ENCODE measurements at regions not wholly inside any gene's neighbourhood (a gene's known extent, or its start where the extent isn't known, plus 50 kb on each side); places are given as distances from the start of the nearest gene placed in this dataset.

GRCh38 chr6:135109761-135110160 lies 55.1 kb upstream of the HBS1L start:
- Histone ChIP-seq H3K4me2 (ENCODE audit: low read depth, low read length, poor library complexity, severe bottlenecking) (peak overlapping the region; percentile 47), H3K9me2 (replicated peaks; ENCODE audit: low read depth, low read length) (no peaks in the 10 kb centered on the region), H2AFZ (ENCODE audit: low read length) (no peak overlapping the region), H3K79me2 (ENCODE audit: insufficient read depth, low read length) (no peaks in the 10 kb centered on the region), H3K4me1 (ENCODE audit: insufficient read depth, low read length, poor library complexity, severe bottlenecking) (peaks cover 35% of the 10 kb centered on the region), H3K27me3 (ENCODE audit: insufficient read depth, low read length, poor library complexity, severe bottlenecking) (no peaks in the 10 kb centered on the region), H3K9me3 (ENCODE audit: insufficient read depth, low read depth, low read length) (no peaks in the 10 kb centered on the region), H4K20me1 (ENCODE audit: insufficient read depth, low read length, poor library complexity, severe bottlenecking) (no peaks in the 10 kb centered on the region), H3F3A (ENCODE audit: low read depth) (no peaks in the 10 kb centered on the region), H3K4me3 (ENCODE audit: low read length, poor library complexity, severe bottlenecking) (no peak overlapping the region), H3K36me3 (ENCODE audit: insufficient read depth, low read length) (no peaks in the 10 kb centered on the region), H3K9ac (ENCODE audit: low read depth, low read length, poor library complexity, severe bottlenecking) (no peak overlapping the region)
- no peak for TF ChIP-seq CTCF (conservative IDR thresholded peaks at IDR 0.05; ENCODE audit: low read length)
- TF ChIP-seq EZH2phosphoT487 (IDR thresholded peaks at IDR 0.05; ENCODE audit: borderline replicate concordance), result no peak

GRCh38 chr6:135108692-135109091 lies 54.1 kb upstream of the HBS1L start:
- H3K36me3 ChIP-seq (ENCODE audit: insufficient read depth, low read length), result no peaks in the 10 kb centered on the region
- H4K20me1 ChIP-seq (ENCODE audit: insufficient read depth, low read length, poor library complexity, severe bottlenecking), result no peaks in the 10 kb centered on the region
- H2AFZ ChIP-seq (ENCODE audit: low read length), result no peak overlapping the region
- peaks cover 36% of the 10 kb centered on the region for H3K4me1 ChIP-seq (ENCODE audit: insufficient read depth, low read length, poor library complexity, severe bottlenecking)
- no peak overlapping the region for H3K4me3 ChIP-seq (ENCODE audit: low read length, poor library complexity, severe bottlenecking)
- no peaks in the 10 kb centered on the region for H3K9me3 ChIP-seq (ENCODE audit: insufficient read depth, low read depth, low read length)
- H3K79me2 ChIP-seq (ENCODE audit: insufficient read depth, low read length), result no peaks in the 10 kb centered on the region
- no peaks in the 10 kb centered on the region for H3K9me2 ChIP-seq (replicated peaks; ENCODE audit: low read depth, low read length)
- no peak for TF ChIP-seq CTCF (conservative IDR thresholded peaks at IDR 0.05; ENCODE audit: low read length)
- no peak for TF ChIP-seq EZH2phosphoT487 (IDR thresholded peaks at IDR 0.05; ENCODE audit: borderline replicate concordance)
- no peaks in the 10 kb centered on the region for H3K27me3 ChIP-seq (ENCODE audit: insufficient read depth, low read length, poor library complexity, severe bottlenecking)
- no peak overlapping the region for H3K4me2 ChIP-seq (ENCODE audit: low read depth, low read length, poor library complexity, severe bottlenecking)
- no peak overlapping the region for H3K9ac ChIP-seq (ENCODE audit: low read depth, low read length, poor library complexity, severe bottlenecking)
- H3F3A ChIP-seq (ENCODE audit: low read depth), result no peaks in the 10 kb centered on the region

- H3K4me1 ChIP-seq (ENCODE audit: insufficient read depth, low read length, poor library complexity, severe bottlenecking), result peaks cover 51% of the 10 kb centered on the region
- no peak overlapping the region for H3K9ac ChIP-seq (ENCODE audit: low read depth, low read length, poor library complexity, severe bottlenecking)
- H3K36me3 ChIP-seq (ENCODE audit: insufficient read depth, low read length), result no peaks in the 10 kb centered on the region
- H3K79me2 ChIP-seq (ENCODE audit: insufficient read depth, low read length), result no peaks in the 10 kb centered on the region
- TF ChIP-seq CTCF (conservative IDR thresholded peaks at IDR 0.05; ENCODE audit: low read length) (no peak), EZH2phosphoT487 (IDR thresholded peaks at IDR 0.05; ENCODE audit: borderline replicate concordance) (no peak)
- H3K4me3 ChIP-seq (ENCODE audit: low read length, poor library complexity, severe bottlenecking), result no peak overlapping the region
- H4K20me1 ChIP-seq (ENCODE audit: insufficient read depth, low read length, poor library complexity, severe bottlenecking), result no peaks in the 10 kb centered on the region
- no peaks in the 10 kb centered on the region for H3K9me3 ChIP-seq (ENCODE audit: insufficient read depth, low read depth, low read length)
- no peaks in the 10 kb centered on the region for H3K9me2 ChIP-seq (replicated peaks; ENCODE audit: low read depth, low read length)
- no peak overlapping the region for H2AFZ ChIP-seq (ENCODE audit: low read length)
- H3K27me3 ChIP-seq (ENCODE audit: insufficient read depth, low read length, poor library complexity, severe bottlenecking), result no peaks in the 10 kb centered on the region
- no peak overlapping the region for H3K4me2 ChIP-seq (ENCODE audit: low read depth, low read length, poor library complexity, severe bottlenecking)
- peaks cover 3% of the 10 kb centered on the region; the same call in 1 of the 2 replicates for H3F3A ChIP-seq (ENCODE audit: low read depth)
Measured at GRCh38 chr6:135106611-135107010, 52.0 kb upstream of the HBS1L start.
